ENCODE measurements at regions not wholly inside any gene's neighbourhood (a gene's known extent, or its start where the extent isn't known, plus 50 kb on each side); places are given as distances from the start of the nearest gene placed in this dataset.

GRCh38 chr5:38184627-38185026, 73.7 kb upstream of the EGFLAM start:
- TF ChIP-seq, protein P1, sequence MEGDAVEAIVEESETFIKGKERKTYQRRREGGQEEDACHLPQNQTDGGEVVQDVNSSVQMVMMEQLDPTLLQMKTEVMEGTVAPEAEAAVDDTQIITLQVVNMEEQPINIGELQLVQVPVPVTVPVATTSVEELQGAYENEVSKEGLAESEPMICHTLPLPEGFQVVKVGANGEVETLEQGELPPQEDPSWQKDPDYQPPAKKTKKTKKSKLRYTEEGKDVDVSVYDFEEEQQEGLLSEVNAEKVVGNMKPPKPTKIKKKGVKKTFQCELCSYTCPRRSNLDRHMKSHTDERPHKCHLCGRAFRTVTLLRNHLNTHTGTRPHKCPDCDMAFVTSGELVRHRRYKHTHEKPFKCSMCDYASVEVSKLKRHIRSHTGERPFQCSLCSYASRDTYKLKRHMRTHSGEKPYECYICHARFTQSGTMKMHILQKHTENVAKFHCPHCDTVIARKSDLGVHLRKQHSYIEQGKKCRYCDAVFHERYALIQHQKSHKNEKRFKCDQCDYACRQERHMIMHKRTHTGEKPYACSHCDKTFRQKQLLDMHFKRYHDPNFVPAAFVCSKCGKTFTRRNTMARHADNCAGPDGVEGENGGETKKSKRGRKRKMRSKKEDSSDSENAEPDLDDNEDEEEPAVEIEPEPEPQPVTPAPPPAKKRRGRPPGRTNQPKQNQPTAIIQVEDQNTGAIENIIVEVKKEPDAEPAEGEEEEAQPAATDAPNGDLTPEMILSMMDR (IDR thresholded peaks at IDR 0.05; ENCODE audit: borderline replicate concordance): no peak
- Histone ChIP-seq H3K27me3 (ENCODE audit: low read depth) (peaks cover 26% of the 10 kb centered on the region), H3K9me3 (replicated peaks) (no peaks in the 10 kb centered on the region), H3K36me3 (no peaks in the 10 kb centered on the region), H3K27ac (replicated peaks) (no peak overlapping the region), H3K4me3 (no peak overlapping the region), H3K4me1 (no peaks in the 10 kb centered on the region)
- no peak for DNase-seq
- intact Hi-C loops (cut with micrococcal nuclease): no loop called here

- Histone ChIP-seq H3K4me1 (no peaks in the 10 kb centered on the region), H3K9me3 (replicated peaks) (no peaks in the 10 kb centered on the region), H3K36me3 (no peaks in the 10 kb centered on the region), H3K27me3 (ENCODE audit: low read depth) (peaks cover 26% of the 10 kb centered on the region), H3K27ac (replicated peaks) (no peak overlapping the region), H3K4me3 (no peak overlapping the region)
- DNase-seq: no peak
- TF ChIP-seq, protein P1 (IDR thresholded peaks at IDR 0.05; ENCODE audit: borderline replicate concordance): no peak
- intact Hi-C loops (cut with micrococcal nuclease): no loop called here
These were observed 75.4 kb upstream of the EGFLAM start for GRCh38 chr5:38182991-38183390.

DNA sequence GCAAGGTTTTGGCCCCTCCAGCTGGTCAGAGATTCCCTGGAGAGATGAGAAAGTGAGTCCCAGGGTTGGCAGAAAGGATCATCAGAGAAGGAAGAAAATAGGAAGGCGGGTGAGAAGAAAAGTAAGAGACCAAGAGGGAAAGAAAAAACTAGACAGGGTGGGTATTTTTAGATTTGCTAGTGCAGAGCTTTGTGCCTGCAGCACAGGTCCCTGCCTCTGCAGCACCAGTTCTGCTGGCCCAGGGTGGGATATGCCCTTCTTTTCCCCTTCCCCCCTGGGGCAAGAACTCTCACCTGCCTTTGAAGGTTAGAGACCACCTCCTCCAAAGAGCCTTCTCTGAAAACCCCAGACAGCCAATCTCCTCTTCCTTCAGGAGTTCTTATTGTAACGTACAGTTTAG, 90.3 kb upstream of the EGFLAM start:
- no peak for DNase-seq
- peak overlapping the region; percentile 48 for H3K27ac ChIP-seq (replicated peaks)
- intact Hi-C loops (cut with micrococcal nuclease): no loop called here
- TF ChIP-seq, protein P1 (IDR thresholded peaks at IDR 0.05; ENCODE audit: borderline replicate concordance): no peak
- no peaks in the 10 kb centered on the region for H3K9me3 ChIP-seq (replicated peaks)
- no peaks in the 10 kb centered on the region for H3K27me3 ChIP-seq (ENCODE audit: low read depth)
- peaks cover 7% of the 10 kb centered on the region for H3K4me1 ChIP-seq
- peak overlapping the region; percentile 22 for H3K4me3 ChIP-seq
- H3K36me3 ChIP-seq: no peaks in the 10 kb centered on the region

- TF ChIP-seq, protein P1 (IDR thresholded peaks at IDR 0.05; ENCODE audit: borderline replicate concordance): no peak
- intact Hi-C loops (cut with micrococcal nuclease): no loop called here
- peak; percentile 56 for DNase-seq
These were observed 90.8 kb upstream of the EGFLAM start for GRCh38 chr5:38167562-38167996.

GRCh38 chr5:38166832-38167231, 91.5 kb upstream of the EGFLAM start:
- TF ChIP-seq, protein P1 (IDR thresholded peaks at IDR 0.05; ENCODE audit: borderline replicate concordance): no peak
- intact Hi-C loops (cut with micrococcal nuclease): no loop called here
- no peak for DNase-seq
- Histone ChIP-seq H3K4me3 (no peak overlapping the region), H3K27me3 (ENCODE audit: low read depth) (no peaks in the 10 kb centered on the region), H3K4me1 (peaks cover 7% of the 10 kb centered on the region), H3K36me3 (no peaks in the 10 kb centered on the region), H3K9me3 (replicated peaks) (no peaks in the 10 kb centered on the region), H3K27ac (replicated peaks) (no peak overlapping the region)

More at GRCh38 chr5:38167562-38167996, 90.8 kb upstream of the EGFLAM start:
- H3K4me1 ChIP-seq: peaks cover 7% of the 10 kb centered on the region
- H3K36me3 ChIP-seq: no peaks in the 10 kb centered on the region
- H3K9me3 ChIP-seq (replicated peaks): no peaks in the 10 kb centered on the region
- no peaks in the 10 kb centered on the region for H3K27me3 ChIP-seq (ENCODE audit: low read depth)
- H3K27ac ChIP-seq (replicated peaks): peak overlapping the region; percentile 48
- H3K4me3 ChIP-seq: peak overlapping the region; percentile 22

Measured in left ventricle myocardium inferior (tissue), 1 donor.